ENCODE measurements at regions not wholly inside any gene's neighbourhood (a gene's known extent, or its start where the extent isn't known, plus 50 kb on each side); places are given as distances from the start of the nearest gene placed in this dataset.
"Not testable (repeated sequence)": the region's sequence is repeated elsewhere in the genome, so short reads cannot be mapped to it uniquely, and the experiment has no call there.

DNA sequence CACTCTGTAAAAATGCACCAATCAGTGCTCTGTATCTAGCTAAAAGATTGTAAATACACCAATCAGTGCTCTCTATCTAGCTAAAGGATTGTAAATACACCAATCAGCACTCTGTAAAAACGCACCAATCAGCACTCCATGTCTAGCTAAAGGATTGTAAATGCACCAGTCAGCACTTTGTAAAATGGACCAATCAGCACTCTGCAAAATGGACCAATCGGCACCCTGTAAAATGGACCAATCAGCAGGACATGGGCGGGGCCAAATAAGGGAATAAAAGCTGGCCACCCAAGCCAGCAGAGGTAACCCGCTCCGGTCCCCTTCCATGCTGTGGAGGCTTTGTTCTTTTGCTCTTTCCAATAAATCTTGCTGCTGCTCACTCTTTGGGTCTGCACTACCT, 140.7 kb downstream of the ELOVL4 start:
- not testable (repeated sequence) for DNase-seq

DNA sequence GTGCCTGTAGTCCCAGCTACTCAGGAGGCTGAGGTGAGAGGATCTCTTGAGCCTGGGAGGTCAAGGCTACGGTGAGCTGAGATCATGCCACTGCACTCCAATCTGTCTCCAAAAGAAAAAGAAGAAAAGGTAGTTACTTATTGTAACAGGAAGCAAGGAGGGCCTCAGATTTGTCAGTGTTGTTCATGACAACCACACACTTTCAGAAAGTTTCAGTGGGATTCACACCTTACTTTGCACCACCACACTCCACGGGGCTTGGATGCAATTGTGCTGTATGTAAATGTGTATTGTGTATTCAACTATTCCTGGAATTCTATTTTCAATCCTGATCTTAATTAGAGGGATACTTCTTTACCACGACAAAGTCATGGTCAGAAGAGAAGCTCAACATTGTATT, 142.6 kb downstream of the ELOVL4 start:
- DNase-seq: no peak

DNA sequence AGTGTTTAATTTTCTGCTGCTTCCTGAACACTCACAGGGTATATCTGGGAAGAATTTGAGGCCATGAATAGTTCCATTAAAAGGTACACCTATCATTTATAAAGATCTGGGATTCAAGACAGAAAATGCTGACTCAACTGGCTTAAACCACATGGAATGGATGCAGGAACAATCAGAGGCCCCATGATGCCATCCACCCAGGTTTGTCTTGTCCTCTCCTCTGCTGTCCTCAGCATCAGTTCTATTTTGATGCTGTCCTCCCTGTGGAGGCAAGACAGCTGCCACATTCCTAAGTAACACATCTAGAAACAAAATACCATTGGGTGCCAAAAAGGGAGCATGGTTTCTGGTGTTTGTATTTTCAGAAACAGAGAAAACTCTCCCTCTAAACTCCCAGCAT, 143.4 kb downstream of the ELOVL4 start:
- no peak for DNase-seq

- no peak for DNase-seq
Observed at GRCh38 chr6:79802657-79803300, 144.6 kb downstream of the ELOVL4 start.

GRCh38 chr6:79801362-79801761, 146.0 kb downstream of the ELOVL4 start:
- DNase-seq: no peak

DNA sequence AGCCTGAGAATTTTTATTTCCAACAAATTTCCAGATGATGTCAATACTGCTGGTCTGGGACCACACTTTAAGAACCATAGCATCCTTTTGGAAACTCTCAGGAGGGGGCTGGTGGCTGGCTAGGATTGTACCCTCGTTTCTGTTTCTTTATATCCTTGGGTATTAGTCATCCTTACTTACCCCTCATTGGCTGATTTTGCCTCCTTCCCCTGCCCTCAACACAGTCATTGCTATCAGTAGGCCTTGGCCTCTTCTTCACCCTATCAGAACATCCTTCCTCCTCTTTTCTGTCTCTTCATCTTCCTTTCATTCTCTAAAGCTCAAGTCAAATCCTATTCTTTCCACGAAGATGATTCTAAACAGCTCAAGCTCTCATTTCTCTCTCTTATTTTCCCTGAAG, 148.5 kb downstream of the ELOVL4 start:
- DNase-seq: no peak

- DNase-seq: no peak
Observed at GRCh38 chr6:79797912-79798311, 149.4 kb downstream of the ELOVL4 start.

GRCh38 chr6:79797163-79797764, 150.1 kb downstream of the ELOVL4 start:
- no peak for DNase-seq

DNA sequence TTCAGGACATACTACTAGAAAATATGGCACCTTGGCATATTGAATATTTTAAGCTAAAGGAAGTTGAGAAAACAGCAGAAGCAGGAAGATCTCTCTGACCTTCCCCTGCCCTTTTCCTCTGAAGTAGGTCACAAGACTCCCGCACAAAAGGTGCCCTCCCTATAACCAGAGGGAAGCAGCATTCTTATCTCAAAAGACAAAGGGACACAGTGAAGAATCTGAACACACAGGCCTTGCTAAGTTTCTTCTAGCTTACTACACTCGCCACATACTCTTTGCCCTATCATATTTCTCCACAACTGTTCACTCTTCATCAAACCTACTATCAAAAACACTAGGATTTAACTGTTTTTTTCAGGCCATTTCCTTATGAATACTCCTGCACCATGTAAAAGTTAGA, 151.2 kb downstream of the ELOVL4 start:
- no peak for DNase-seq

- DNase-seq: no peak
Observed at GRCh38 chr6:79789896-79790295, 157.5 kb downstream of the ELOVL4 start.

GRCh38 chr6:79788756-79789155, 157.6 kb downstream of the SH3BGRL2 start:
- DNase-seq: no peak

GRCh38 chr6:79787626-79788025, 156.5 kb downstream of the SH3BGRL2 start:
- no peak for DNase-seq

- no peak for DNase-seq
Observed at GRCh38 chr6:79784395-79784753, 153.2 kb downstream of the SH3BGRL2 start.

DNA sequence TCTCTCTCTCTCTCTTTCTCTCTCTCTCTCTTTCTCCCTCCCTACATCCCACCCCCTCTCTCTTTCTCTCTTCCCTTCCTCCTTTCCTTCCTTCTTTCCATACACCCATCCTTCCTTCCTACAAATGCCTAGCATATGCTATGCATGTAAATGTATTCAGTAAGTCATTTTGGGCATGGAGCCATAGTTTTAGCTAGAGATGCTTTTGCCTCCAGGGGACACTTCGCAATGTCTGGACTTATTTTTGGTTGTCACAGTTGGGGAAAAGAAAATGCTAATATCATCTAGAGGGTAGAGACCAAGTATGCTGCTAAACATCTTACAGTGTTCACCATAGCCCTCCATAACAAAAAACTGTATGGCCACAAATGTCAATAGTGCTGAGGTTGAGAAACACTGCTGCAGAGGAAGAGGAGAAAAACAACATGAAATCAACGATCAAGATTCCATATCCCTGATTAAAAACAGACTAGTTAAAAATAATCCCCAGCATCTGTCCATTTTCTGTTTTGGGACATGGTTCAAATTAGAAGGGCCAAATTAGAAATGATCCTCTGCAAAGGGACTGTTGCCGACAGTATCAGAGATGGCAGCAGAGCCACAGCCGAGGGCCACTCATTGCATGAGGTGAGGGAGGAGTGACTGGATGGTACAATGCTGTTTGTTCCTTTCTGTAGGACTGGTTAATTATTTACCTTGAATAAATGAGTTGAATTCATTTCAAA, 152.7 kb downstream of the SH3BGRL2 start:
- no peak for DNase-seq

- DNase-seq: no peak
Observed at GRCh38 chr6:79782792-79783580, 151.9 kb downstream of the SH3BGRL2 start.

GRCh38 chr6:79781916-79782315, 150.8 kb downstream of the SH3BGRL2 start:
- DNase-seq: no peak

DNA sequence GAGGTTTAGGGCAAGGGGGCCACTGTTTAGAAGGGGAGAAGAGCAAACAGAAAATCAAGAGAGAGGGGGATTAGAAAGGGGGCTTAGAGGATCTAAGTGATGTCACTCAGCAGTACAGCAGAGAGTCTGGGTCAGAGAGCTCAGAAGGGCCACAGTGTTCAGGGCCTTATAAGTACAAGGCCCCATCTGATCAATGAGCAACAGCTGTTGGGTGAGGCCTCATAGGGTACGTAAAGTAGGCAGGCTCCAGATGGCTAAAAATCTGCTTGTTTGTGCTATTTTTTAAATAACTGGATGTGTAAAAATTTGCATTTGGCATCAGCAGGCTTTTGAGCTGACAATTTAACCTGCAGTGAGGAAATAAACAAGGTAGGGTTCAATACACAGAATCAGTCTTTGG, 149.8 kb downstream of the SH3BGRL2 start:
- DNase-seq: no peak

GRCh38 chr6:79778816-79779215, 147.7 kb downstream of the SH3BGRL2 start:
- DNase-seq: no peak

DNA sequence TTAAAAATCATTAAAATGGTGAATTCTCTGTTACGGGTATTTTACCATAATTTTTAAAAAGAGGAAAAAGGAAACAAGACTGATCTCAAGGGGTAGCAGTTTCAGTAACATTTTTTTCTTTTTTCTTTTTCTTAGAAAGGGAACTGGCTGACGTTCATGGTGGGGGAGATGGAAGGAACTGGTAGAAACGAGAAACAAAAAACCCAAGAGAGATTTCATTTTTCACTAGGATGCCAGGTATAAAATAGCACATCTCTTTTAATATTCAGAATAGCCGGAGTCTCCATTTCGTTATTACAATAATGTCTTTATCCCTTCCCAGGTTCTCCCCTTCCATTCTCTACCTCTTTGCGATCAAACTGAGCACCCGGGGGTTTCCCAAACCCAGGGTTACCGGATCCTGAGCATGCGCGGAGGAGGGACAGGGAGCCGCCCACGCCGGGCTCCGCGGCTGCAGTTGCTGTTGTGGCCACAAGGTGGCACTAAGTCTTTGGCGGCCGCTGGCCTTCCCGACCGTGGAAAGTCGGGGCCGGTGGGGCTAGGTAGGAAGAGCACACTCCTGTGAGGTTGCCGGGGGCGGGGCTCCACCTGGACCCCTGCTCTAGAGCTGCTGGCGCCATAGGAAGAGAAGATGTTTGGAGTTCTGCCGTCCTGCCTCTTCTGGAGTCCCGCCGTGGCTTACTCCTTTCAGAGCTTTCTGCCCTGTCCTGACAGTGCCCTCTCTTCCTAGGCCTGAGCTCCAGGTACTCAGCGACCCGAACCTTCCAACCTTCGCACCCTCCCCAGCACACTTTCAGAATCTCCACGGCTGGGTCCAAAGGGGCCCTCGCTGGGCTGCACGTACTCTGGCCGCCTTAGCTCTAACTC, 146.8 kb downstream of the SH3BGRL2 start:
- peak; percentile 88 for DNase-seq

DNA sequence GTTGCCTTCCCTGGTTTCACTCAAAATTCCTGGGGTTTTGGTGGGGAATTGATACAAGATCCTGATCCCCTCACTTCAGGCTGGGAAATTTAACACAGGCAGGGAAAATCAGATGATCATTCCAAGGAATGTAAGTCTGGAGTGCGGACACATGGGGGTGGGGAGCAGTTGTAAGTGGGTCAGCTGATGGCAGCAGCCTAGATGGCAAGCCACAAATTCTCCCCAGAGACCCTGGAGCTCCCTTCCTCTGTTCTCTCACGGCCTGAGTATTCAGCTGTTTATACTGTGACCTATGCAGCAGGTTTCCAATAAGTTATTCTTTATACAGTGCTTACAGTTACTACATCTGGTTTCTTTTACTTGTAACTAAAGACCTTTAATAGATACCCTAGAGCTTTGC, 144.9 kb downstream of the SH3BGRL2 start:
- DNase-seq: no peak

- DNase-seq: no peak
Observed at GRCh38 chr6:79775222-79775621, 144.1 kb downstream of the SH3BGRL2 start.

- no peak for DNase-seq
Observed at GRCh38 chr6:79764747-79765146, 133.6 kb downstream of the SH3BGRL2 start.

DNA sequence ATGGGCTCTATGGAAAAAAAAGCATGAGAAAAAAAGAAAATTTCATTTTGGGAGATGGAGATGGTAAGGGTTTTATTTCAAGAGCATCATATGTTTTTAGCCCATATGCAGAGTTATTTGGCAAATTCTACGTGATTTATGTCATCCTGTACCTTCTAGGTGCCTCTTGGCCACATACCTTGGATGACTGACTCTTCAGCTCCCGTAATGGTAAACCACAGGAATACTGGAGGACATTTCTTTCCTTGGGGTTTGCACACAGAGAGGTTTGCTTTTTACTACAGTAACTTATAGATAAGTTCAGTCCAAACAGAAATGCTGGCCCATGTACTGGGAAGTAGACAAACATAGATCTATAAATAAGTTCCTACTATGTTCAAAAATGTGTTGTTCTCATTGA, 132.2 kb downstream of the SH3BGRL2 start:
- DNase-seq: no peak

Data from right forelimb (tissue), 1 donor.